ENCODE measurements at regions not wholly inside any gene's neighbourhood (a gene's known extent, or its start where the extent isn't known, plus 50 kb on each side); places are given as distances from the start of the nearest gene placed in this dataset.
"Not testable (repeated sequence)": the region's sequence is repeated elsewhere in the genome, so short reads cannot be mapped to it uniquely, and the experiment has no call there.

DNA sequence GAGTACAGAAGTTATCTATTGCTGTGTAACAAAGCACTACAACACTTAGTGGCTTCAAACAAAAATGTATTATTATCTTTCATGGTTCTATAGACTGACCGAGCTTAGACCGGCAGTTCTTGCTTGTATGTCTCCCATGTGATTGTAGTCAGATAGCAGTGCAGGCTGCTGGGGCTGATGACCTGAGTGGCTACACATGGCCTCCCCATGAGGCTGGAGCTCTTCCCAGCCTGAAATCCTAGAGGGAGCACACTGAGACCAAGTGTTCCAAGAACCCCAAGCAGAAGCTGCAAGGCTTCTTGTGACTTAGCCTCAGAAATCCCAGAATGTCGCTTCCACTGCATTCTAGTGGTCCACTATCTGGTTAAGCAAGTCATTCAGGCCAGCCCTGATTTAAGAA is 141.2 kb upstream of the TLE3 start:
- intact Hi-C loops (cut with micrococcal nuclease): no loop called here
- CTCF ChIA-PET: no interaction called here

DNA sequence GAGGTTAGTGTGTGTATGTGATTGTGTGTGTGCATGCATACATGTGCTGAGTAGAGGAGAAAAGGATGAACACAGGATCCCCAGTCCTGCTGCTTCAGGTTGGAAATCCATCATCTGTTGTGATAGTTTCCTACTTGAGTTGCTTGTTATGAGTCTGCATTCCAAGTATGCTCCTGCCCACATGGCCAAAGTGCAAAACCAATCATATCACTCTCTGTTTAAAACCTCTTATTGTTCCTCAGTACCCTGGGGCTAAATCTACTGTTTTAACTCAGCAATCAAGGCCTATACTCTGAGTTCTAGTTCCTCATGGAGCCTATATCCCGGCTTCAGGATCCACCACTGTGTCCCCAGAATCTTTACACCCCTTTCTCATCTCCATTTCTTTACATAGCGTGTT is 139.9 kb upstream of the TLE3 start:
- Mint-ChIP-seq H3K27me3 (peaks cover 2% of the 10 kb centered on the region), H3K36me3 (peaks cover 2% of the 10 kb centered on the region), H3K4me1 (ENCODE audit: low read depth) (peaks cover 26% of the 10 kb centered on the region), H3K9me3 (no peaks in the 10 kb centered on the region), H3K27ac (no peak overlapping the region), H3K4me3 (no peak overlapping the region)
- POLR2A ChIA-PET: no interaction called here
- intact Hi-C loops (cut with micrococcal nuclease): no loop called here
- CTCF ChIA-PET: no interaction called here
- no peak for DNase-seq

More for the DNA sequence above, 141.2 kb upstream of the TLE3 start:
- peaks cover 2% of the 10 kb centered on the region for H3K27me3 Mint-ChIP-seq
- DNase-seq: no peak
- no peak overlapping the region for H3K4me3 Mint-ChIP-seq
- H3K27ac Mint-ChIP-seq: no peak overlapping the region
- POLR2A ChIA-PET: no interaction called here
- no peaks in the 10 kb centered on the region for H3K36me3 Mint-ChIP-seq
- no peaks in the 10 kb centered on the region for H3K9me3 Mint-ChIP-seq
- H3K4me1 Mint-ChIP-seq (ENCODE audit: low read depth): peaks cover 31% of the 10 kb centered on the region

DNA sequence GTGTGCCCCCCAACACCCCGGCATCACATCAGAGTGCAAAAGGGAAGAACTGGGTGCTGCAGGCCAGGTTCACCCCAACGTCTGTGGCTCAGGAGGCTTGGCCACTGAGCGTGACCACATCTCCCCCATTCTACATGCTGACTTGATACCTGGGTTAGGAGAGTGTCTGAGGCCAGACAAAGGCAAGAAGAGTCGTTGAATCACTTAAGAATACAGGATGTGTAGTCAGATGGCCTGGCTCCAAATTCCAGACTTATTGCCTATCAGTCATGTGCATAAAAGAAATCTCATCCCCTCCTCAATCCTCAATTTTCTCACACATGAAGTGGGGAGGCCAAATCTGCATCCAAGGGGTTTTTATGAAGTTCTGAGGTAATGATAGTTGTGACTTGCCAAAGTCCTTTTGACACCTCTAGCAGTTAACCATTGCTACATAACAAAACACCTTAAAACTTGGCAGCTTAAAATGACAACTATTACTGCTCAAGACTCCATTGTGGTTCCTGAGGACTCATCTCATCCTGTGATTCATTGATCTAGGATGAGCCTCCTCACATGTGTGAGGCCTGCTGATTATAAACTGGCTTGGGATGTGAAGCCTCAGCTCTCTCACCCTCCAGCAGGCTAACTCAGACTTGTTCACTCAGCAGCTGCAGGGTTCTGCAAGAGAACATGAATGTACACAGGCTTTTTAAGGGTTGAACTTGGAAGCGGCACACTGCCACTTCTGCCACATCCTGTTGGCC is 138.8 kb upstream of the TLE3 start:
- Mint-ChIP-seq H3K27ac (no peak overlapping the region), H3K4me1 (ENCODE audit: low read depth) (peaks cover 20% of the 10 kb centered on the region), H3K36me3 (peaks cover 3% of the 10 kb centered on the region), H3K9me3 (peaks cover 11% of the 10 kb centered on the region), H3K27me3 (peaks cover 2% of the 10 kb centered on the region), H3K4me3 (no peak overlapping the region)
- CTCF ChIA-PET: no interaction called here
- POLR2A ChIA-PET: interaction anchor here (0.6 kb wide), 1 partner anchor 22 kb away, joined by 3 read pairs; no protein-coding TSS in a partner anchor
- peak; percentile 50 for DNase-seq
- intact Hi-C loops (cut with micrococcal nuclease): no loop called here

DNA sequence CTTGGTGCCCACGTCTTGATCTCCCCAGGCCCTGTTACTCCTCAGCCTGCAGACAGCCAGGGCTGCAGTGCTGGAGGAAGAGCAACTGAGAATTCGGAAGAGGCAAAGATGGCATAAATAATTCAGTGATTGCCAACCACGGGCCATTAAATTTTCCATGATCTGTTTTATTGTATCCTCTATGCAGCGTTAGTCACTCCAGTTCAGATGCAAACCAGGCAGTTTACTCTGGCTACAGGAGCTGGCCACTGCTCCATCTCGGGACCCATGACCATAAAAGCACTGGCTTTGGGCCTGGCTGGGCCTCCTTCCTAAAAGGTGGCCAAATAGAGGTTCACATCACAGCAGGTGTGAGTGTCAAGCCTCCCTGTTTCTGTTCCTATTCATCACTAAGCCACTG is 137.6 kb upstream of the TLE3 start:
- POLR2A ChIA-PET: no interaction called here
- Mint-ChIP-seq H3K27me3 (peaks cover 2% of the 10 kb centered on the region), H3K36me3 (peaks cover 3% of the 10 kb centered on the region), H3K4me3 (no peak overlapping the region), H3K4me1 (ENCODE audit: low read depth) (peaks cover 17% of the 10 kb centered on the region), H3K27ac (no peak overlapping the region), H3K9me3 (peaks cover 16% of the 10 kb centered on the region)
- DNase-seq: no peak
- intact Hi-C loops (cut with micrococcal nuclease): no loop called here
- CTCF ChIA-PET: interaction anchor here (0.6 kb wide), 1 partner anchor 135 kb away, joined by 4 read pairs; no protein-coding TSS in a partner anchor

DNA sequence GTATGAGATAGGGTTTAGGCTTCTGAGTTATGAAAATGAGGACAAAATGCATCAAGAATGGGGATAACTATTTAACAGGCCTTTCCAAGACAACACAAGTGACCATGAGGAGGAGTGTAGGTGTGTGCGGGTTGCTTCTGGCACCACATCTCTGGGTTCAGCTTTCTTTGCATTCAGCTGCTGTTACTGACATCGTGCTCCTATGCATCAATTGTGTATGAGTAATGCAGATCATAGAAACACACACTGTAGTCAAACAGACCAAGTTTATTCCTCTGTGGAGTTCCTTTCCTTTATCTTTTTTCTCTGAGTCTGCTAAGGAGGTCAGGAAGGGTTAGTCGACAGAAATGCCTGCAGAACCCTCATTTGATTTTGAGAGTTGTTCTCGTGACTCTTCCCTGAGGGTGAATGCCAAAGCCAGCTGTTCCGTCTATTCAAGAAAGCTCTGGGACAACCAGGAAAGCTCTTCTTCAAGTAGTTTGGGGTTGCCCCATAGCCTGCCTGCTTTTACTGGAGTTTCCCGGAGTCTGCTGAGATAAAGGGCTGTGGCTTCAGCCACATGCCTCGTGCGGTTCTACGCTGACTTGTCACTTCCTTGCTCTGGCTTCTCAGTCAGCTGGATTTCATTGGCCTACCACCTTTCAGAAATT is 136.7 kb upstream of the TLE3 start:
- intact Hi-C loops (cut with micrococcal nuclease): no loop called here
- DNase-seq: peak; percentile 24
- POLR2A ChIA-PET: interaction anchor here (0.6 kb wide), 1 partner anchor 60 kb away, joined by 3 read pairs; no protein-coding TSS in a partner anchor

DNA sequence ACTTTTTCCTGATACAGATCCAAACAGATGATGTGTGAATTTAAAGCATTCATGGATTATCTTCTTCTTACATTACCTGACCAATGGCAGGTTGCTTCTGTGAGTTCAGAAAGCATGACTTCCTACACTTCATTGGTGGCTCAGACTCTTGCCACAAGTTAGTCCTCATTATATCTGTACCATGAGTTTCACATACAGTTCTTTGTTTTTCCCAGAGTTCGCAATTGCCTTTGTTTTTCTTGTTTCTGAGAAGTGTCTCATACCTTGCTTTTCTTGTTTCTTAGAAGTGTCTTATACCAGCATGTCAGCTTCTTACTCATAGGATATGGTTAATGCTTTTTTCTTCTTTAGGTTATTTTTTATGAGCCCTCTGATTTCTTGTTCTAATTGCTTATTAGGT is 133.8 kb upstream of the TLE3 start:
- CTCF ChIA-PET: interaction anchor here (0.6 kb wide), 1 partner anchor 132 kb away, joined by 3 read pairs; no protein-coding TSS in a partner anchor
- Mint-ChIP-seq H3K36me3 (peaks cover 6% of the 10 kb centered on the region), H3K4me3 (no peak overlapping the region), H3K27ac (no peak overlapping the region), H3K4me1 (ENCODE audit: low read depth) (peaks cover 8% of the 10 kb centered on the region), H3K9me3 (peaks cover 30% of the 10 kb centered on the region), H3K27me3 (no peaks in the 10 kb centered on the region)
- POLR2A ChIA-PET: no interaction called here
- DNase-seq: no peak
- intact Hi-C loops (cut with micrococcal nuclease): no loop called here

More for the DNA sequence above, 136.7 kb upstream of the TLE3 start:
- CTCF ChIA-PET: no interaction called here
- no peak overlapping the region for H3K4me3 Mint-ChIP-seq
- no peak overlapping the region for H3K27ac Mint-ChIP-seq
- H3K4me1 Mint-ChIP-seq (ENCODE audit: low read depth): peaks cover 13% of the 10 kb centered on the region
- peaks cover 6% of the 10 kb centered on the region for H3K36me3 Mint-ChIP-seq
- H3K27me3 Mint-ChIP-seq: peaks cover 2% of the 10 kb centered on the region
- H3K9me3 Mint-ChIP-seq: peaks cover 25% of the 10 kb centered on the region

DNA sequence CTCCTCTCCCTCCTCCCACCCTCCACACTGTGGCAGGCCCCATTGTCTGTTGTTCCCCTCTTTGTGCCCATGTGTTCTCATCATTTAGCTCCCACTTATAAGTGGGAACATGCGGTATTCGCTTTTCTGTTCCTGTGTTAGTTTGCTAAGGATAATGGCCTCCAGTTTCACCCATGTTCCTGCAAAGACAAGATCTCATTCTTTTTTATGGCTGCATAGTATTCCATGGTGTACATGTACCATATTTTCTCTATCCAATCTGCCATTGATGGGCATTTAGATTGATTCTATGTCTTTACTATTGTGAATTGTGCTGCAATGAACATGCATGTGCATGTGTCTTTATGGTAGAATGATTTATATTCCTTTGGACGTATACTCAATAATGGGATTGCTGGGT is 130.2 kb upstream of the TLE3 start:
- CTCF ChIA-PET; H3K27me3 Mint-ChIP-seq; DNase-seq; H3K4me1 Mint-ChIP-seq (ENCODE audit: low read depth); POLR2A ChIA-PET; intact Hi-C loops (cut with micrococcal nuclease); H3K4me3 Mint-ChIP-seq; H3K27ac Mint-ChIP-seq; H3K36me3 Mint-ChIP-seq: not testable (repeated sequence)
- peaks cover 30% of the 10 kb centered on the region for H3K9me3 Mint-ChIP-seq

DNA sequence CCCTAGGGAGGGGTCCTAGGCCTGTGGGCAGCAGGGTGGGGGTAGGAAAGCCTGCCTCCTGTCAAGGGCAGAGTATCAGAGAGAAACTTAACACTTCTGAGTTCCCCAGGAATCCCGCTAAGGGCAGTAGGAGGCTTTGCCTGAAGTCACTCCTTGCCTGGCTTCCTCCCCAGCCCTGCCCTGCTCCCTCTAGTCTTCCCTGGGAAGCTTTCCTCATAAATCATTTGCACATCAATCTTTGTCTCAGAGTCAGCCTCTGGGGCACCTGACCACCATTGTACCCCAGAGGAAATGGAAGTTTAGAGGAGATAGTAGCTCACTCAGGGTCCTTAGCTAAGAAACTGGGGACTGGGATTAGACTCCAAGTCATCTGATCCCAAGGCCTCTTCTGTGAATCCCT is 129.4 kb upstream of the TLE3 start:
- Mint-ChIP-seq H3K27me3 (no peaks in the 10 kb centered on the region), H3K4me3 (no peak overlapping the region), H3K27ac (no peak overlapping the region), H3K36me3 (peaks cover 3% of the 10 kb centered on the region), H3K4me1 (ENCODE audit: low read depth) (peaks cover 8% of the 10 kb centered on the region), H3K9me3 (peaks cover 25% of the 10 kb centered on the region)
- no peak for DNase-seq
- ChIA-PET POLR2A (no interaction called here), CTCF (no interaction called here)
- intact Hi-C loops (cut with micrococcal nuclease): no loop called here

DNA sequence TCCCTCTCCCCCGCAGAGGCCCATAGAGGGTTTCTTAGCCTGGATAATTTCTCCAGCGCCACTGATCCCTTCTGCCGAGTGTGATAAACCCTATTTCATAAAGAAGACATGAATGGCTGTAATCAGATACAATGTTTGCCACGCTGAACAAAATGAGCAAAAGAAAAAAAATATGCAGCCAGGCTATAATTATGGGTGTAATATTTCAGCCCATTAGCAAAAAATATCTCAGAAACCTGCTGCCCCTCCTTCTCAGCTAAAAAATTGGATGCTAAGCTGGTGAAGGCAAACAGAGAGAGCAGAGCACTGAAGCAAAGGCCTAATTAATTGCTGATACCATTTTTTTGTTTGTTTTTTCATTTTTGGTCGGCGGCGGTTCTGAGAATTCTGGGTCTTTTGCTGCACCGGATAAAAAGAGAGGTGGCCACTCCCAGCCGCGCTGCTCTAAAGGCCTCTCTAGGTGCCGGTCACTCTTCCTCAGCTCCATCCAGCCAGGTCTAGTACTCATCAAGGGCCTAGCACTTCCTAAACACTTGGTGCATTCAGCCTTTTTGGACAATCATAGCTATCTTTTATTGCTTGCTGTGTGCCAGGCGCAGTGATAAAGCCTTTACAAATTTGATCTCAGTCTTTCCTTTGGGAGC is 128.7 kb upstream of the TLE3 start:
- ChIA-PET POLR2A (no interaction called here), CTCF (no interaction called here)
- DNase-seq: no peak
- H3K27ac Mint-ChIP-seq: no peak overlapping the region
- peaks cover 18% of the 10 kb centered on the region for H3K9me3 Mint-ChIP-seq
- intact Hi-C loops (cut with micrococcal nuclease): no loop called here
- H3K4me3 Mint-ChIP-seq: no peak overlapping the region
- no peaks in the 10 kb centered on the region for H3K27me3 Mint-ChIP-seq
- H3K36me3 Mint-ChIP-seq: peaks cover 3% of the 10 kb centered on the region
- peaks cover 8% of the 10 kb centered on the region for H3K4me1 Mint-ChIP-seq (ENCODE audit: low read depth)

DNA sequence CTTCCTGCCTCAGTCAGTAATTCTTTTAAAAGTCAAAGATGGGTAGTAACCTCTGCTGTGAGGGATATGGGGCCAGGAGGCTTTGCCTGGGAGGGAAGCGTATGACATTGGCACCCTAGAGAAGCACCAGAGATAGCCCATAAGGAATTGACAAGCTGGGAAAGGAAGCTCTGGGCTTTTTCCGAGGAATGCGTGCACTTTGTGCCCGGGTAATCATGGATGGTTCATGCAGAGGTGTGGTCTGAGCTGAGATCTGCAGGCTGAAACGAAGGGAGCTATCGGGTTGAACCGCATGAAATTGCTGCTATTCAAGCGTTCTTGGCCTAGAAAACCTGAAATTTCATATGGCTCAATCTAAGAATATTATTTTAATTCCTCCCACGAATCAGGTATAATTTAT is 127.7 kb upstream of the TLE3 start:
- ChIA-PET POLR2A (no interaction called here), CTCF (no interaction called here)

DNA sequence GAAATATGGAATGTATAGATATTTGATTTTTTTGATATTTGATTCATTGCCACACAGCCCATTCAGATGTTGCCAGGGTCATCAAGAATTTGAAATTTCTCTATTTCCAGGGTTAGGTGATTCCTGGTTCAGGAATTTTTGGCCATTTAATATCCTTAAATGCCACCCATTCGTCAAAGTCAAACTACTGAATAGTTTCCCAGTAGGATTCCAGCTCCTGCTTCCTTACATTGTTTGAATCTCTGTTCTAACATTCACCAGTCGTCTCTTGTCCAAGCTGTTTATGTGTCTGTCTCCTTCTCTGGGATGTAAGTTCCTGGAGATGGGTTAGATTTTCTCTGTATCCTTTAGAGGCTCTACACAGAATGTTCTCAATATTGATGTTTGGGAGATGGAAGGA is 124.9 kb upstream of the TLE3 start:
- no peaks in the 10 kb centered on the region for H3K36me3 Mint-ChIP-seq
- H3K27me3 Mint-ChIP-seq: no peaks in the 10 kb centered on the region
- H3K9me3 Mint-ChIP-seq: no peaks in the 10 kb centered on the region
- no peak overlapping the region for H3K4me3 Mint-ChIP-seq
- peaks cover 8% of the 10 kb centered on the region for H3K4me1 Mint-ChIP-seq (ENCODE audit: low read depth)
- POLR2A ChIA-PET: no interaction called here
- H3K27ac Mint-ChIP-seq: no peak overlapping the region
- intact Hi-C loops (cut with micrococcal nuclease): no loop called here
- DNase-seq: no peak
- CTCF ChIA-PET: no interaction called here

More for the DNA sequence above, 127.7 kb upstream of the TLE3 start:
- Mint-ChIP-seq H3K27ac (no peak overlapping the region), H3K27me3 (no peaks in the 10 kb centered on the region), H3K9me3 (peaks cover 14% of the 10 kb centered on the region), H3K4me1 (ENCODE audit: low read depth) (peaks cover 8% of the 10 kb centered on the region), H3K4me3 (no peak overlapping the region), H3K36me3 (peaks cover 3% of the 10 kb centered on the region)
- intact Hi-C loops (cut with micrococcal nuclease): no loop called here
- DNase-seq: no peak

DNA sequence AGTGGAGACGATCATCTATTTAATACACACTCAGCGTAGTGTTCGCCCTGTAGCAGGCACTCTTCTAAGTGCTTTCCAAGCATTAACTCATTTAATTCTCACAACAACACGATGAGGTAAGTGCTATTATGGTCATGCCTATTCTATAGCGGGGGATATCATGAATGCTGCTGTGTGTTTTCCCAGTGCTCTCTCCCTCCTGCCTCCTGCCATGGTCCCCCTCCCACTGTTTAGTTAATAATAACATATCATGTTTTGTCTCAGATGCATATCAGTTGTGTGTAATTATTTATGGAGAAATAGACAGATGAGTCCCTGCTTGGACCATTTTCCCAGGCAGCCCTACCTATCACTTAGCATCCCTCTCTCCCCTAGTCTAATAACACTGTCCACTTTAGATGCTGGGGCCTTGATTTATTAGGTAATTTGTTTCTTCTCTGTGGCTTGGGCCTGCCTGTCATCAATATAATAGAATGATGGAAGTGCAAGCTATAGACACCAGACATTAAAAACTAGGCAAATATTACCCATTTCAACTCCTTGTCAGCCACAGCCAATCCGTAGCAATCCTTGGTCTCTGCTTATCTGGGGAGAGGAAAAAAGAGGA is 122.9 kb upstream of the TLE3 start:
- H3K4me3 Mint-ChIP-seq: no peak overlapping the region
- POLR2A ChIA-PET: no interaction called here
- no peak overlapping the region for H3K27ac Mint-ChIP-seq

More for the DNA sequence above, 122.9 kb upstream of the TLE3 start:
- H3K27me3 Mint-ChIP-seq: no peaks in the 10 kb centered on the region
- CTCF ChIA-PET: no interaction called here
- H3K4me1 Mint-ChIP-seq (ENCODE audit: low read depth): peaks cover 8% of the 10 kb centered on the region
- no peaks in the 10 kb centered on the region for H3K36me3 Mint-ChIP-seq
- intact Hi-C loops (cut with micrococcal nuclease): no loop called here
- no peak for DNase-seq
- H3K9me3 Mint-ChIP-seq: no peaks in the 10 kb centered on the region
